ENCODE measurements at regions not wholly inside any gene's neighbourhood (a gene's known extent, or its start where the extent isn't known, plus 50 kb on each side); places are given as distances from the start of the nearest gene placed in this dataset.

DNA sequence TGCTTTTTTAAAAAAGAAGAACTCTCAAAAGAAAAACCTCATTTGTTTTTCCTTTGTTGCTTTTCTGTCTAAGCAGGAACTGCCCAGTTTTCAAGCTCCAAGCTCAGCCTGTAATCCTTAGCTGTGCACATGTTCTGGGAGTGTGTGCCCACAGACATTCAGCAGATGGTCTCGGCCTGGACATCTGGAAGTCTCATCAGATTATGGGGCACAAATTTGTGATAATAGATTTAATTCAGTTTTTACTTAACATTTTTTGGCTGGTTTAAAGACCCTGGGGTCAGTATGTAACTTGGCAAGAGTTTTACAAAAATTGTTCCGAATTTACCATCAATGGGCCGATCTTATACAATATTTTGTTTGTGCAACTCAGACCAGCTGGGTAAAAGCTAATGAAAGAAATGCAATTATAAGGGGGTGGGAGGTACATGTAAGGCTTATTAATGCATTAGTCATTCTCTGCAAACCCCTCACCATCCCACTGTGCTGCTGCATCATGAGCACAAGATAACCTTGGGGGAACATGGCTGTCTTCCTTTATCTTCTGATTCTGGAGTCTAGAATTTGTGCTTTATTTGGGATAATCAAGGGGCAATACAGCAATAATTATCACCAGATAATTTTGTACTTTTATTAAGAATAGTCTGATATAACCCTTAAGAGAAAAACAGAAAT is 86.9 kb upstream of the PHOX2B start:
- no peak for TF ChIP-seq FOXJ3 (CRISPR knock-in tag; IDR thresholded peaks at IDR 0.05; ENCODE audit: borderline replicate concordance)
- TF ChIP-seq, protein P1, sequence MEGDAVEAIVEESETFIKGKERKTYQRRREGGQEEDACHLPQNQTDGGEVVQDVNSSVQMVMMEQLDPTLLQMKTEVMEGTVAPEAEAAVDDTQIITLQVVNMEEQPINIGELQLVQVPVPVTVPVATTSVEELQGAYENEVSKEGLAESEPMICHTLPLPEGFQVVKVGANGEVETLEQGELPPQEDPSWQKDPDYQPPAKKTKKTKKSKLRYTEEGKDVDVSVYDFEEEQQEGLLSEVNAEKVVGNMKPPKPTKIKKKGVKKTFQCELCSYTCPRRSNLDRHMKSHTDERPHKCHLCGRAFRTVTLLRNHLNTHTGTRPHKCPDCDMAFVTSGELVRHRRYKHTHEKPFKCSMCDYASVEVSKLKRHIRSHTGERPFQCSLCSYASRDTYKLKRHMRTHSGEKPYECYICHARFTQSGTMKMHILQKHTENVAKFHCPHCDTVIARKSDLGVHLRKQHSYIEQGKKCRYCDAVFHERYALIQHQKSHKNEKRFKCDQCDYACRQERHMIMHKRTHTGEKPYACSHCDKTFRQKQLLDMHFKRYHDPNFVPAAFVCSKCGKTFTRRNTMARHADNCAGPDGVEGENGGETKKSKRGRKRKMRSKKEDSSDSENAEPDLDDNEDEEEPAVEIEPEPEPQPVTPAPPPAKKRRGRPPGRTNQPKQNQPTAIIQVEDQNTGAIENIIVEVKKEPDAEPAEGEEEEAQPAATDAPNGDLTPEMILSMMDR (IDR thresholded peaks at IDR 0.05), result no peak
- no peak for TF ChIP-seq NFE2L1 (CRISPR knock-in tag; IDR thresholded peaks at IDR 0.05)
- no peak for TF ChIP-seq NFATC4 (CRISPR knock-in tag; IDR thresholded peaks at IDR 0.05)
- TF ChIP-seq CBFB (CRISPR knock-in tag; IDR thresholded peaks at IDR 0.05; ENCODE audit: low read depth), result no peak
- TF ChIP-seq JUN (CRISPR knock-in tag; IDR thresholded peaks at IDR 0.05), result no peak
